ENCODE measurements at regions not wholly inside any gene's neighbourhood (a gene's known extent, or its start where the extent isn't known, plus 50 kb on each side); places are given as distances from the start of the nearest gene placed in this dataset.

- 70 to 73% methylated on average over 8 of the region's 8 CpGs for WGBS, 2 donors
- H3K27me3 ChIP-seq = no peaks in the 10 kb centered on the region
- FAIRE-seq = no peak
These were observed 1440.3 kb downstream of the NCAM2 start for GRCh38 chr21:22438428-22439086.

GRCh38 chr21:22444990-22445389 lies 1446.8 kb downstream of the NCAM2 start:
- DNase-seq = no peak
- ATAC-seq = no peak
- TF ChIP-seq CTCF (IDR thresholded peaks at IDR 0.05) = no peak
- Histone ChIP-seq H3K4me3 (no peak overlapping the region), H3K4me1 (no peaks in the 10 kb centered on the region), H3K27me3 (no peaks in the 10 kb centered on the region), H3K27ac (no peak overlapping the region), H3K36me3 (no peaks in the 10 kb centered on the region), H3K9me3 (no peaks in the 10 kb centered on the region)
- no peak for FAIRE-seq
- intact Hi-C loops (cut with DNase I) = no loop called here
- 49 to 64% methylated on average over 5 of the region's 5 CpGs for WGBS, 2 donors

More at GRCh38 chr21:22438428-22439086, 1440.3 kb downstream of the NCAM2 start:
- no peak for TF ChIP-seq CTCF (IDR thresholded peaks at IDR 0.05)
- DNase-seq (no peak), ATAC-seq (no peak)
- Histone ChIP-seq H3K9me3 (no peaks in the 10 kb centered on the region), H3K4me3 (no peak overlapping the region), H3K27ac (no peak overlapping the region), H3K4me1 (no peaks in the 10 kb centered on the region), H3K36me3 (no peaks in the 10 kb centered on the region)
- intact Hi-C loops (cut with DNase I) = no loop called here

- H3K9me3 ChIP-seq = no peaks in the 10 kb centered on the region
- intact Hi-C loops (cut with DNase I) = no loop called here
- no peak for TF ChIP-seq CTCF (IDR thresholded peaks at IDR 0.05)
- no peaks in the 10 kb centered on the region for H3K36me3 ChIP-seq
- ATAC-seq (no peak), FAIRE-seq (no peak), DNase-seq (no peak)
- no peaks in the 10 kb centered on the region for H3K27me3 ChIP-seq
- H3K4me3 ChIP-seq = no peak overlapping the region
- 38 to 44% methylated on average over 1 of the region's 1 CpG for WGBS, 2 donors
- H3K27ac ChIP-seq = no peak overlapping the region
- no peaks in the 10 kb centered on the region for H3K4me1 ChIP-seq
These were observed 1452.3 kb downstream of the NCAM2 start for GRCh38 chr21:22450507-22450906.

GRCh38 chr21:22456241-22456640 lies 1458.0 kb downstream of the NCAM2 start:
- WGBS, 2 donors = 28 to 34% methylated on average over 2 of the region's 2 CpGs
- FAIRE-seq = no peak
- no peak overlapping the region for H3K27ac ChIP-seq
- H3K9me3 ChIP-seq = no peaks in the 10 kb centered on the region
- no peak overlapping the region for H3K4me3 ChIP-seq
- DNase-seq = no peak
- no peak for ATAC-seq
- intact Hi-C loops (cut with DNase I) = no loop called here
- no peaks in the 10 kb centered on the region for H3K36me3 ChIP-seq
- H3K27me3 ChIP-seq = no peaks in the 10 kb centered on the region
- TF ChIP-seq CTCF (IDR thresholded peaks at IDR 0.05) = no peak
- no peaks in the 10 kb centered on the region for H3K4me1 ChIP-seq

GRCh38 chr21:22468893-22469292 lies 1470.7 kb downstream of the NCAM2 start:
- Histone ChIP-seq H3K9me3 (no peaks in the 10 kb centered on the region), H3K27ac (no peak overlapping the region), H3K36me3 (no peaks in the 10 kb centered on the region), H3K4me1 (no peaks in the 10 kb centered on the region), H3K27me3 (no peaks in the 10 kb centered on the region), H3K4me3 (no peak overlapping the region)
- TF ChIP-seq CTCF (IDR thresholded peaks at IDR 0.05) = no peak
- DNase-seq (no peak), ATAC-seq (no peak), FAIRE-seq (no peak)
- WGBS, 2 donors = 76 to 92% methylated on average over 1 of the region's 1 CpG
- intact Hi-C loops (cut with DNase I) = no loop called here
